ENCODE measurements at regions not wholly inside any gene's neighbourhood (a gene's known extent, or its start where the extent isn't known, plus 50 kb on each side); places are given as distances from the start of the nearest gene placed in this dataset.
A peak's percentile ranks its signal among the peaks of the same experiment; 100 is the strongest.

GRCh38 chr3:147760941-147761340 lies 351.8 kb downstream of the ZIC1 start:
- no TSS peak for BruUV-seq (replicated peaks)
- no peaks in the 10 kb centered on the region for H3K4me1 ChIP-seq (ENCODE audit: control insufficient read depth, insufficient read depth, low read length)
- POLR2A ChIA-PET = no interaction called here
- no peaks in the 10 kb centered on the region for H3K9me3 ChIP-seq (replicated peaks; ENCODE audit: control insufficient read depth, insufficient read depth, low read length)
- in situ Hi-C loops (cut with MboI) = no loop called here
- no peaks in the 10 kb centered on the region for H3K27me3 ChIP-seq (replicated peaks in 1 of 2; ENCODE audit: control insufficient read depth in 2 of 2, insufficient read depth in 2 of 2, low read length in 1 of 2)
- no peak overlapping the region for H3K4me3 ChIP-seq
- SMC1A ChIA-PET (ENCODE audit: uncharacterized antibody, unreplicated experiment) = interaction anchor here (0.5 to 2.8 kb wide), 3 partner anchors 10 to 160 kb away, joined by 3 to 10 read pairs (median 4); no protein-coding TSS in a partner anchor
- RAD21 ChIA-PET (ENCODE audit: unreplicated experiment) = no interaction called here
- no peak overlapping the region for H3K9ac ChIP-seq (ENCODE audit: control insufficient read depth, insufficient read depth, low read length)
- H3K79me2 ChIP-seq (ENCODE audit: control insufficient read depth, insufficient read depth, low read length) = no peaks in the 10 kb centered on the region
- H3K4me2 ChIP-seq (ENCODE audit: control insufficient read depth, insufficient read depth) = no peak overlapping the region
- no peak overlapping the region for H3K27ac ChIP-seq (ENCODE audit: control insufficient read depth, insufficient read depth)
- no peaks in the 10 kb centered on the region for H4K20me1 ChIP-seq (ENCODE audit: control insufficient read depth, insufficient read depth)
- TF ChIP-seq NR2F1 (conservative IDR thresholded peaks at IDR 0.05) (0 out of 2 replicates have a peak, but pooled peaks have one; percentile 18), ZBTB40 (IDR thresholded peaks at IDR 0.05; ENCODE audit: borderline replicate concordance) (no peak)
- intact Hi-C loops (cut with micrococcal nuclease; ENCODE audit: unreplicated experiment) = no loop called here
- no peaks in the 10 kb centered on the region for H3K36me3 ChIP-seq (ENCODE audit: control insufficient read depth in 2 of 2, insufficient read depth in 2 of 2, low read length in 1 of 2)
- FAIRE-seq = no peak
- DNase-seq (ENCODE audit: low read depth, low spot score) = no peak
- ATAC-seq = no peak
- CTCF ChIA-PET = no interaction called here
- H2AFZ ChIP-seq (ENCODE audit: control insufficient read depth, low read depth, low read length) = no peak overlapping the region
- 16% methylated on average over 2 of the region's 2 CpGs for WGBS (ENCODE audit: insufficient coverage, insufficient replicate concordance, low lambda C conversion rate, missing lambda C conversion rate)

- no peaks in the 10 kb centered on the region for H4K20me1 ChIP-seq (ENCODE audit: control insufficient read depth, insufficient read depth)
- H3K79me2 ChIP-seq (ENCODE audit: control insufficient read depth, insufficient read depth, low read length) = no peaks in the 10 kb centered on the region
- H2AFZ ChIP-seq (ENCODE audit: control insufficient read depth, low read depth, low read length) = no peak overlapping the region
- H3K9me3 ChIP-seq (replicated peaks; ENCODE audit: control insufficient read depth, insufficient read depth, low read length) = no peaks in the 10 kb centered on the region
- DNase-seq (ENCODE audit: low read depth, low spot score) (no peak), ATAC-seq (no peak), FAIRE-seq (no peak)
- intact Hi-C loops (cut with micrococcal nuclease; ENCODE audit: unreplicated experiment) (no loop called here), in situ Hi-C loops (cut with MboI) (no loop called here)
- no TSS peak for BruUV-seq (replicated peaks)
- H3K27ac ChIP-seq (ENCODE audit: control insufficient read depth, insufficient read depth) = no peak overlapping the region
- no peaks in the 10 kb centered on the region for H3K4me1 ChIP-seq (ENCODE audit: control insufficient read depth, insufficient read depth, low read length)
- ChIA-PET SMC1A (ENCODE audit: uncharacterized antibody, unreplicated experiment) (interaction anchor here (1.0 to 1.8 kb wide), 4 partner anchors 9 to 158 kb away, joined by 3 to 8 read pairs (median 4); no protein-coding TSS in a partner anchor), RAD21 (ENCODE audit: unreplicated experiment) (interaction anchor here (1.8 kb wide), 1 partner anchor 117 kb away, joined by 8 read pairs; no protein-coding TSS in a partner anchor), POLR2A (no interaction called here), CTCF (interaction anchor here (0.6 to 1.6 kb wide), 4 partner anchors 9 to 124 kb away, joined by 3 to 5 read pairs (median 3); no protein-coding TSS in a partner anchor)
- WGBS (ENCODE audit: insufficient coverage, insufficient replicate concordance, low lambda C conversion rate, missing lambda C conversion rate) = 0% methylated on average over 2 of the region's 2 CpGs
- no peaks in the 10 kb centered on the region for H3K27me3 ChIP-seq (replicated peaks in 1 of 2; ENCODE audit: control insufficient read depth in 2 of 2, insufficient read depth in 2 of 2, low read length in 1 of 2)
- no peak overlapping the region for H3K4me2 ChIP-seq (ENCODE audit: control insufficient read depth, insufficient read depth)
- H3K36me3 ChIP-seq (ENCODE audit: control insufficient read depth in 2 of 2, insufficient read depth in 2 of 2, low read length in 1 of 2) = no peaks in the 10 kb centered on the region
- H3K9ac ChIP-seq (ENCODE audit: control insufficient read depth, insufficient read depth, low read length) = no peak overlapping the region
- H3K4me3 ChIP-seq = no peak overlapping the region
- no peak for TF ChIP-seq ZNF384 (IDR thresholded peaks at IDR 0.05; ENCODE audit: borderline replicate concordance, low read depth, low read length)
- no peak for TF ChIP-seq CEBPB (IDR thresholded peaks at IDR 0.05; ENCODE audit: borderline replicate concordance in 1 of 2, low read depth in 2 of 2, low read length in 2 of 2)
- TF ChIP-seq BMI1 (IDR thresholded peaks at IDR 0.05; ENCODE audit: borderline replicate concordance) = no peak
- TF ChIP-seq SUZ12 (IDR thresholded peaks at IDR 0.05; ENCODE audit: unreplicated experiment) = no peak
- TF ChIP-seq MTA3 (IDR thresholded peaks at IDR 0.05; ENCODE audit: borderline replicate concordance, low read length) = no peak
- TF ChIP-seq SMAD1 (IDR thresholded peaks at IDR 0.05; ENCODE audit: low read depth, partially characterized antibody) = no peak
- no peak for TF ChIP-seq FOXM1 (IDR thresholded peaks at IDR 0.05; ENCODE audit: low read depth, low read length)
- TF ChIP-seq POU2F2 (IDR thresholded peaks at IDR 0.05; ENCODE audit: borderline replicate concordance, low read depth, low read length) = no peak
- TF ChIP-seq BRCA1 (IDR thresholded peaks at IDR 0.05; ENCODE audit: low read depth, low read length) = no peak
- no peak for TF ChIP-seq STAT3 (IDR thresholded peaks at IDR 0.05; ENCODE audit: low read depth, low read length)
- TF ChIP-seq LARP7 (IDR thresholded peaks at IDR 0.05) = no peak
- TF ChIP-seq NFIC (IDR thresholded peaks at IDR 0.05; ENCODE audit: low read depth, low read length) = no peak
- TF ChIP-seq RFX5 (IDR thresholded peaks at IDR 0.05; ENCODE audit: low read depth, low read length) = no peak
These were observed 364.0 kb downstream of the ZIC1 start for GRCh38 chr3:147773116-147773630.
